Omental fat pad (tissue), 3 donors: ENCODE measurements at regions not wholly inside any gene's neighbourhood (a gene's known extent, or its start where the extent isn't known, plus 50 kb on each side); places are given as distances from the start of the nearest gene placed in this dataset.
"Not testable (repeated sequence)": the region's sequence is repeated elsewhere in the genome, so short reads cannot be mapped to it uniquely, and the experiment has no call there.

Source experiments
- ATAC-seq: fragments of 150-250 bp; one replicate; pipeline ENCODE4 v1.9.1; 2016; ENCODE audit warnings: mild to moderate bottlenecking, moderate library complexity; ENCODE audit not compliant: low FRiP score
- DNase-seq: peaks from one replicate; pipeline ENCODE4 v3.0.0-alpha.2; 2019; ENCODE audit warnings: low spot score
- TF ChIP-seq, protein P1 (sequence below), 3 donors: fragments of 450-650 bp; IDR thresholded peaks; one replicate each; pipeline ENCODE4 v1.5.1; 2016 to 2017; ENCODE audit warnings: antibody characterized with exemption in 3 of 3, mild to moderate bottlenecking in 3 of 3, moderate library complexity in 2 of 3

DNA sequence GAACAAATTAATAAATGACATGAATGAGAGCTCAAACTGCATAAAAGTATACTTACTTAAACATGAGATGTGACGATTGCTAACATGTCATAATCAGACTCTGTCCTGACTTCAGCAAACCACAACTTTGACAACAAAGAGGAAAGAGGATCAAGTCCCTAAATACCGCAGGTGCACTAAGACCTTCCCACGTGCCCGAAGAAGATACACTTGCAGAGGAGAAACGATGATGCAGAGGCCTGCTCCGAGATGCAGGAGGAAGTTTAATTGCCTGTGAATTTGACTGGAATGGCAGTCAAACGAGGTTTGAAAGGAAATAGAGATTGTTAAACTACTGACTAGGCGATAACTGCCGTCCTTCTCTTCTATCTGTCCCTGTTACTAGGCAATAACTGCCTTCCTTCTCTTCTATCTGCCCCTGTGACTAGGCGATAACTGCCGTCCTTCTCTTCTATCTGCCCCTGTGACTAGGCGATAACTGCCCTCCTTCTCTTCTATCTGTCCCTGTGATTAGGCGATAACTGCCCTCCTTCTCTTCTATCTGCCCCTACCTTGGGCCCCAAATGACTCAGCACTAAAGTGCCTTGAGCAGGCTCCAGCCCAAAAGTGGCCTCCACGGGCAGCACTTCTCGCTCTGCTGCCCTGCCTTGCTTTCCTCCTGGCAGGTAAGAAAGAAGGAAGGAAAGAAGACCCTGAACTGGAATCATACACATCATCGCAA, 2226.0 kb upstream of the DEFB115 start:
- not testable (repeated sequence) for DNase-seq, ATAC-seq

DNA sequence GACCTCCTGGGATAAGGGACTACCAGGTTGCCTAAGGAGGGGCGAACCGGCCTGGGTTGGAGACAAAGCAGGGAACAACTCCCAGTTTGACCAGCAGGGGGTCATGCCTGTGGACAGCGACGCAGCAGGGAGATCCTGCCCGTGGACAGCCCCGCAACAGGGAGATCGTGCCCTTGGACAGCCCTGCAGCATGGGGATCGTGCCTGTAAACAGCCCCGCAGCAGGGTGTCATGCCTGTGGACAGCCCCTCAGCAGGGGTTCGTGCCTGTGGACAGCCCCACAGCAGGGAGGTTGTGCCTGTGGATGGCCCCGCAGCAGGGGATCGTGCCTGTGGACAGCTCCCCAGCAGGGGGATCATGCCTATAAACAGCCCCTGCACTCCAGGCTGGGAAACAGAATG, 2213.2 kb upstream of the DEFB115 start:
- DNase-seq, ATAC-seq: not testable (repeated sequence)

DNA sequence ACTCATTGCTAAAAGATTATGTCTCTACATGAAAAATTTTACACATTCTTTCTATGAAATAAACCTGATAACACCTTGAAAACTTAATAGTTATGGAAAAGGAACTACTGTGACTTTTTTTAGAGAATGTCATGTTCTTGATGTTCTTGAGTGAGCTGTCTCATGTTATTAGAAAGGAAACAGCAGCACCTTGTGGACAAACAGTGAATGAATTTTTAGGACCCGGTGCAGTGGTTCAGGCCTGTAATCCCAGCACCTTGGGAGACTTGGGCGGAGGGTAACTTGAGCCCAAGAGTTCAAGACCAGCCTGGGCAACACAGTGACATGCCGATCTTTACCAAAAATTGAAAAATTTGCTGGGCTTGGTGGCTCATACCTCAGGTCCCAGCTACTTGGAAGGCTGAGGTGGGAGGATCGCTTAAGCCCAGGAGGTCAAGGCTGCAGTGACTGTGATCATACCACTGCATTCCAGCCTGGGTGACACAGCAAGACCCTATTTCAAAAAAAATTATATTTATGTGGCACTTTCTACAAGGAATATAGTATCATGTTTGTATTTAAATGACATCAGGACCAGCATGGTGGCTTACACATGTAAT, 2207.4 kb upstream of the DEFB115 start:
- DNase-seq, ATAC-seq: not testable (repeated sequence)

GRCh38 chr20:29057866-29058484, 2199.5 kb upstream of the DEFB115 start:
- ATAC-seq, DNase-seq: not testable (repeated sequence)

DNA sequence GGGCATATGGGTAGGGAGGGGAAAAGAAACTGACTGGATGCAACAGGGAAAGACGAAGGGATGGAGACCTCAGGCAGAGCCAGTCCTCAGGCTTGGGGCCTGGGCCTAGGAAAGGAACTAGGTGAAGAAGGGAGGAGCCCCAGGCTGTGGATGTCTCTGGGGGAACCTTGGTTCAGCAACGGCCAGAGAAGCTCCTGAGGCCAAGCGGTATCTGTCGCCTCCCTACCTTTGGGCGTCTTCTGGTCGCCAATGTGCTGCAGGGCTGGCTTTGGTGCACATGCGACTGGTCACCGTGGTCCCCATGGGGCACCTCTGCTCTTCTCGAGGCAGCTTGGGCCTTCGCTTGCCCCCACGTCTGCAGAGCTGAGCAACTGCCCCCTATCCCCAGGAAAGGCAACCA, 2195.0 kb upstream of the DEFB115 start:
- not testable (repeated sequence) for ATAC-seq, DNase-seq

DNA sequence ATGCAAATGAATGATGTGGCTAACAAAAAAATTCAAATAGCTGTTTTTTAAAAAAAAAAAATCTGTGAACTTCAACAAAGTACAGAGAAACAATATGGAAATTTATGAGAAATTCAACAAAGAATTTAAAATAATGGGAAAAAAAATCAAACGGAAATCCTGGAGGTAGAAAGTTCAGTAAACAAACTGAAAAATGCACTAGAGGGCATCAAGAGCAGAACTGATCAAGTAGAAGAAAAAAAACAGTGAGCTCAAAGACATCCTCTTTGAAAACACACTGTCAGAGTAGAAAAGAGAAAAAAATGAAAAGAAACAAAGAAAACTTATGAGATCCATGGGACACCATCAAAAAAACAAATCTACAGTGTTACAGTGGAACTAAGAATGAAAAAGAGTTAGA, 2191.1 kb upstream of the DEFB115 start:
- ATAC-seq = not testable (repeated sequence)

DNA sequence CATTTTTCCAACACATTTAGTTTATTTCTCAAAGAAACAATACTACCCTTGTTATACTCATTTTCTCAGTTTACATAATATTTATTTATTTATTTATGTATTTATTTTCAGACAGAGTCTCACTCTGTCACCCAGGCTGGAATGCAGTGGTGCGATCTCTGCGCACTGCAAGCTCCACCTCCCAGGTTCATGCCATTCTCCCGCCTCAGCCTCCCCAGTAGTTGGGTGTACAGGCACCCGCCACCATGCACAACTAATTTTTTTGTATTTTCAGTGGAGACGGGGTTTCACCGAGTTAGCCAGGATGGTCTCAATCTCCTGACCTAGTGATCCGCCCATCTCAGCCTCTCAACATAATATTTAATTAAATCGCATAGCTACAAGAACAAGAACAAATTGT, 2183.8 kb upstream of the DEFB115 start:
- not testable (repeated sequence) for ATAC-seq, DNase-seq

More for the DNA sequence above, 2191.1 kb upstream of the DEFB115 start:
- DNase-seq = not testable (repeated sequence)

DNA sequence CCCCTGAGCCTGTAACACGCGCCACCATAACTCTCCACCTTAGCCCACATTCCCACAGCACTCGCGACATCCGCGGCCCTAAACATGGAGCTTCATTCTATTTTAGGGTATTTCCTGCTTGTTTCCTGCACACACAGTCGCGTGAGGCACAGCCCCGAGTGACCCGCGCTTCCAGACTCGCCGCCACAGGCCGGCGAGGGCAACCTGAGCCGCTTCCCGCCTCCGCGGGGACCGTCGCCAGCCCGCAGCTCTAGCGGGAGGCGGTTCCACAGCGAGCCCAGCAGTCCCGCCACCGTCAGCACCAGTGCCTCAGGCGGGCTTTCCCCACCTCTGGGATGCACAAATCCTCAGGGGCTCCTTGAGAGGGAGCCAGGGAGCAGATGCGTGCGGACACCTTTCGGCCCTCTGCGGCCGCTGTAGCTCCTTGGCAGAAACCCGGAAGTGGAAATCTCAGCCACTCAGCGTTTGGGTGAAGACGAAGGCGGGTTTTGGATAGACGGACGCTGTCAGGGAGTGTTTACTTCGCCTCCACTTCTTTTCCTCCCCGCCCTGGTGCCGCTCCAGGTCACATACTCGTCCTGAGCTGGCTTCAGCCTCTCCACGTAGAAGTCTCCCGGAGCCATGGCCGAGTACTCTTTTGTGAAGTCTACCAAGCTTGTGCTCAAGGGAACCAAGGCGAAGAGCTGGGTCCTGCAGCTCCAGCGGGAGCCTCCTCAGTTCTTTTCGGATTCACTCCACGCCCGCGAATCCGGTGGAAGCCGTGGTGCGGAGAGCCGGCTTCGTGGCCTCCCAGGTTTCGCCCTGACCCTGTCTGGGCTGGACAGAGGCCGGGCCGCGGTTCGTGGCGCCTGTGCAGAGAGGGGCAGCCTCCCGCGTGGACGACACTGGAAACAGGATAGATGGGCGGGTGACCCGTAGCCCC, 2177.4 kb upstream of the DEFB115 start:
- ATAC-seq (peak; percentile 59), DNase-seq (no peak)
- TF ChIP-seq, protein P1, sequence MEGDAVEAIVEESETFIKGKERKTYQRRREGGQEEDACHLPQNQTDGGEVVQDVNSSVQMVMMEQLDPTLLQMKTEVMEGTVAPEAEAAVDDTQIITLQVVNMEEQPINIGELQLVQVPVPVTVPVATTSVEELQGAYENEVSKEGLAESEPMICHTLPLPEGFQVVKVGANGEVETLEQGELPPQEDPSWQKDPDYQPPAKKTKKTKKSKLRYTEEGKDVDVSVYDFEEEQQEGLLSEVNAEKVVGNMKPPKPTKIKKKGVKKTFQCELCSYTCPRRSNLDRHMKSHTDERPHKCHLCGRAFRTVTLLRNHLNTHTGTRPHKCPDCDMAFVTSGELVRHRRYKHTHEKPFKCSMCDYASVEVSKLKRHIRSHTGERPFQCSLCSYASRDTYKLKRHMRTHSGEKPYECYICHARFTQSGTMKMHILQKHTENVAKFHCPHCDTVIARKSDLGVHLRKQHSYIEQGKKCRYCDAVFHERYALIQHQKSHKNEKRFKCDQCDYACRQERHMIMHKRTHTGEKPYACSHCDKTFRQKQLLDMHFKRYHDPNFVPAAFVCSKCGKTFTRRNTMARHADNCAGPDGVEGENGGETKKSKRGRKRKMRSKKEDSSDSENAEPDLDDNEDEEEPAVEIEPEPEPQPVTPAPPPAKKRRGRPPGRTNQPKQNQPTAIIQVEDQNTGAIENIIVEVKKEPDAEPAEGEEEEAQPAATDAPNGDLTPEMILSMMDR (IDR thresholded peaks at IDR 0.05) = no peak

GRCh38 chr20:29081712-29082111, 2175.8 kb upstream of the DEFB115 start:
- DNase-seq, ATAC-seq: not testable (repeated sequence)

DNA sequence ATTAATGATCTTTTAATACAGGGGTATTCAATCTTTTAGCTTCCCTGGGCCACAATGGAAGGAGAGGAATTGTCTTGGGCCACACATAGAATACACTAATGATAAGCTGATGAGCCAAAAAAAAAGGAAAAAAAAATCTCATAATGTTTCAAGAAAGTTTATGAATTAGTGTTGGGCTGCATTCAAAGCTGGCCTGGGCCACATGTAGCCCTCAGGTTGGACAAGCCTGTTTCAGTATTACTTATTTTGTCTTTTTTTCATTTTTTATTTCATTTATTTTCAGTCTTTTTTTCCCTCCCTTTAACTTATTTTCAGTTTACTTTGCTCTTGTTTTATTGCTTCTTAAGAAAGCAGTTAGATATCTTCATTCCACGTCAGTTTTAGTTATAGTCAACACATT, 2171.8 kb upstream of the DEFB115 start:
- DNase-seq = no peak
- TF ChIP-seq, protein P1 (IDR thresholded peaks at IDR 0.05) = no peak
- ATAC-seq = no peak

DNA sequence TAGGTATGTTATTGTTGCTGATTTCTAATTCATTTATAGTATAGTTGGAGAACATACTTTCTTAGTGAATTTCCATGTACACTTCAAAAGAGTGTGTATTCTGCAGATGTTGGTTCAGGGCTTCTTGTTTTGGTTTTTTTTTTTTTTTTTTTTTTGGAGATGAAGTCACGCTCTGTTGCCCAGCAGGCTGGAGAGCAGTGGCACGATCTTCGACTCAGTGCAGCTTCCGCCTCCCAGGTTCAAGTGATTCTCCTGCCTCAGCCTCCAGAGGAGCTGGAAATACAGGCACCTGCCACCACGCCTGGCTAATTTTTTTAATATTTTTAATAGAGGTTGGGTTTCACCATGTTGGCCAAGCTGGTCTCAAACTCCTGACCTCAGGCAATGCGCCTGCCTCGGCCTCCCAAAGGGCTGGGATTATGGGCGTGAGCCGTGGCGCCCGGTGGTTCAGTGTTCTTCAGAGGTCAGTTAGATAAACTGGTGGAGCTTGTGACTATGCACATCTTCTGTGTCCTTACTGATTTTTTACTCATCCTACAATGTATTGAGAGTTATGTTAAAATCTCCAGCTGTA, 2171.2 kb upstream of the DEFB115 start:
- ATAC-seq, DNase-seq: not testable (repeated sequence)
